ENCODE measurements at regions not wholly inside any gene's neighbourhood (a gene's known extent, or its start where the extent isn't known, plus 50 kb on each side); places are given as distances from the start of the nearest gene placed in this dataset.

DNA sequence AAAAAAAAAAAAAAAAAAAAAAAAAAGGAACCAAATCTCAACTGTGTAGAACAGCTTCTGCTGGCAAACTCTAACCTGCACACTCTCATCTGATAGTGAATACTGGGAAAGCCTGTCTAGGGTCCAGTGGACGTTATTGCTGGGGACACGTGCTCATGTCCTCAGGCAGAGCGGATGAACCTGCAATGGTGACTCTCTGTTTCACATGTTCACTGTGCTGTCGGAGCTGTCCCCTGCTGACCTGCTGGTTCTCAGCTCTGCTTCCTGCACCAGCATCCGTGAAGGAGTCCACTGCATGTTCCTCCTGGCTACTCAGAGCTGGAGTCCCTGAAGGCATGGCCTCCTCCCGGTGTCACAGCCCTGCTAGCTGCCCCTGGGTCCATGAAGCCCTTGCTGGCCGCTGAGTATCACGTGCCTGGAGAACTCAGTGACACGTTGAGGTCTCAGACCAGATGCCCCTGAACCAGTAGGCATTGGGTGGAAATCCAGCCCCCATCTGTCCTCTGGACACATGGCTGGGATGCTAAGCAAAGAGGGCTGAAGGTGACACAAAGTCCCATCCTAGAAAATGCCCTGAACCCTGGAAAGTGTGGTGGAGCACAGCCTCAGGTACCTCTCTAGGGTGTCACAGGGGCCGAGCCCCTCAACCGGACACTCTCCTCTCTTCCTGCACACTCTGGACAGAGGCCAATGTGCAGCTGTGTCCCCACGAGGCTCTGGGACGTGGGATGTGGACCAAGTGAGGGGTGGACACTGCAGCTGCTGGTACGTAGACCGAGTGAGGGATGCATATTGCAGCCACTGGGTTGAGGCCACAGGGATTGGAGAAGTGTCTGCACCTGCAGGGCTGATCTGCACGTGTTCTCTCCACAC is 54.9 kb upstream of the FRMD1 start:
- no peak for DNase-seq (ENCODE audit: low spot score)

DNA sequence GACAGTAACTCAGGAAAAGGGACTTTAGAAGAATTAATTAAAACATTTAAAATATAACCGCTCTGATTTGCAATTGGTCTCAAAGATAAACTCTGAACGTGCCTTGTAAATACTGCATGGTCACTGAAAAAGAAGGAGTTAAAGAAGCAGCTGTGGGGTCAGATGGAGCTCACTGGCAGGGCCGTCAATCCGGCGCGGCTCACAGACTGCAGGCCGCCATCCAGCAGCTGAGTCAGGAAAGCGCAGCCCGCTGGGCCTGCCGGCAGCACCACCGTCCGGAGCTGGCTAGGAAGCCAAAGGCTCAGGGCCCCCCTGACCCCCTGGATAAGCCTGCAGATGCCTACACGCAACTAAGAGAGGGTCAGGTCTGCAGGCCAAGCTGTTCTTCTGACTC is 54.2 kb upstream of the FRMD1 start:
- DNase-seq (ENCODE audit: low spot score): no peak

DNA sequence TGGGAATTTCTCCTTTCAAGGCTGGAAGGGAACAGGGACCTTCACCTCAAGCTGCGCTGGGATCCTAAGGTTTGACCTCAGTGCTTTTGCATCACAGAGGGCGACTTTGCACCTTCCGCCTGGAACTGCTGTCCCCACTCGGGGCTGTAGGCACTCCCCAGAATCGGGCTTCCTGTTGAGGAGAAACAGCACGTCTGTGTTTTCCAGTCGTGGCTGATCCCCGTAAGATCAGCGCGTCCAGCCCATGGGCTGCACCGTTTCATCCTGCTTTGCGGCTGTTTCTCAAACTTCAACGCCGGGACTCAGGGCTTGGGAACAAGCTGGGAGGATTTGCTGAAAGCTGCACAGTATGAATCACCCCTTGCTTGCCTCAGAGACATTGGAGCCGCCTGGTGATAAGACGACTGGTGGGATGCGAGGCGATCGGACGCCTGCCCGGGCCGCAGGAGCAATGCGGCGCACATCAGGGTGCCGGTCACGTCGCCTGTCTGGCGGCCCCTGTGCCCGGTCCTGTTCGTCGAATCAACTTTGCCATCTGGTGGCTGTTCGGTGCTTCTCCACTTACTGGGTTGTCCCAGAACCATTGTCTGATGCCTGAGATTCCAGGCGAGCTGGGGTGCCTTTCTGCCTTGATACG is 53.6 kb upstream of the FRMD1 start:
- no peak for DNase-seq (ENCODE audit: low spot score)

DNA sequence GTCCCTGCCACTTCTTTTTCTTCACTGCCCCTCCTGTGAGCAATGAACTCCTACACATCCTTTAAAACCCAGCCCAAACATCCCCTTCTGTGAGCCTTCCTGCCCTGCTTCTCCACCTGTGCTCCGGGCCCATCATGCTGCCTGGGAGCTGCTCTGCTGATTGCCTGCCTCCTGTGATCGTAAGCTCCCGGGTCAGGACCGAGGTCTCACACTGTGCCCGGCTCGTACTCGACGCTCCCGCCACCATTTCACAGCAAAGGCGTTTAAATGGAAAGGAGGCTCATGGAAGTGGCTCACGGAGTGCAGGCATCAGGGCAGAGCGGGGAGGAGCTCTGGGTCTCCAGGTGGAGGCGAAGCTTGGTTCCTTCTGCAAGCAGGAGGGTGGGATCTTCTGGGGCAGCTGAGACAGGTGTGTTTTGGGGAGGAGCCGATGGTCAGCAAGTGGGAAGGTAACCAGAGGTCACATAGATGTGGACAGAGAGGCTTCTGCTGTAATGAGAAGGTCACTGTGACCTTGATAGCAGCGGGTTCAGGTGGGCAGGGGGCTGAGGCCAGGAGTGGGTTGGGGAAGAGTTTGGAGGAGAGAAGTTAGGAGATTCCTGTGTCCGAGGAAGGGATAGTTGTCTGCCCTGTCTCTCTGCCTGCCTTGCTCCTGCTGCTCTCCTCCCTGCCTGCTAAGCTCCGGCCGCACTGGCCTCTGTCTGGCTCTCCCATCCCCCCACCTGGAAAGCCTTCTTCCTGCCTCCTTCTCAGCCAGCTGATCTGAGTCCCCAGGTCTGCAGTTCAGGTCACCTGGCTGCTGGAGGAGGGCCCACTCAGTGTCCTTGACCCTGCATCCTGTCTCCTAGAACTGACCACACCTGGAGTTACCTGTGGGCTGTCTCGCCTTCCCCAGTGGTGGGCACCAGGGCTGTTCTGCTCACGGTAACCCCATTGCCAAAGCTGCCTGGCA is 52.7 kb upstream of the FRMD1 start:
- DNase-seq (ENCODE audit: low spot score): no peak

DNA sequence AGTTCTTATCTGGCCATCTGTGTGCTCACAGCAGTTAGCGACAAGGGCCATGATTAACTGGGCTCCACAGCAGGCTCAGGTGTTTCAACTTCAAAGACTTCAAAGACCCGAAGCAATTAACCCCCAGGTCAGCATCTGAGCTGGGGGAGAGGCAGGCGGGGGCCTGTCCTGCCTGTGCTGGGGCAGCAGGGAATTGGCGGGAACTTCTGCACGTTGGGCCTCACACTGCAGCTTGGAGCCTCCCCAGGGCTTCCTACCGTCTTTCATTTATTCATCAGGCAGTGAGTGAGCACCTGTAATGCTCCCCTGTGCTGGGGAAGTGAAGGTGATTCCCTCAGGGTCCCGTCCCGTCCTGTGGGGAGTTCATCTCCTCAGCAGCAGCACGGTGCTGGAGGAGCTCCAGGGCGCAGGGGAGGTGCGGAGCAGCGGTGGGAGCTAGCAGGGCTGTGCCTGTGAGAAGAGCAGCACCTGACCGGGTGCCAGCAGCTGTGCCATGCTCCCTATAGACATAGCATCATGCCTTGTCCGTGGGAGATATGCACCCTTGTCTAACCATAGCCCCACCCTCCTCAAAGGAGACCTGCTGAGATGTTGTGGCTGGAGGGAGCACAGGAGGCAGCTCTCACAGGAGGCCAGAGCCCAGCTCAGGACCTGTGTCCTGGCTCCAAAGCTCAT is 51.8 kb upstream of the FRMD1 start:
- DNase-seq (ENCODE audit: low spot score): no peak

DNA sequence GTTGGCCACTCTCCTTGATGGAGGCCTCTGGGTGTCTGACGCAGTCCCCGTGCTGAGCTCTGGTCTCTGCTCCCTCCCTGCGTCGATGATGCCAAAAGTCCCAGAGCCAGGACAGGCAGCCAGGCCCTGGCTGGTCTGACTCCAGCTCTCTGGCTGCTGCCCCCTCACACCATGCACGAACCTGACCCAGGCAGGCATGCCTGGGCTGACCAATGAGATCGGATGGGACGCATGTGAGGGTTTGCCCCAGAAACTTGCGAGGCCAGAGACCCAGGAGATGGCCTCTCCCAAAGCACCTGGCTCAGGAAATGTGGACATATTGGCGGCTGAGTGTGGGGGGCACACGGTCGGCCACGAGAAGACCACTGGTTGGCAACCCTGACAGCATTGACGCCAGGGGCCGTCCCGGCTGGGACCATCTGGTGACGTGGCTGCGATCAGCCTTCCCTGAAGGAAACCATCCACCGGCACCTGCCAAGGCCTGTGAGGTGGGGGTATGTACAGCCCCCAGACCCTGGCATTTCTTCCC is 51.2 kb upstream of the FRMD1 start:
- no peak for DNase-seq (ENCODE audit: low spot score)

DNA sequence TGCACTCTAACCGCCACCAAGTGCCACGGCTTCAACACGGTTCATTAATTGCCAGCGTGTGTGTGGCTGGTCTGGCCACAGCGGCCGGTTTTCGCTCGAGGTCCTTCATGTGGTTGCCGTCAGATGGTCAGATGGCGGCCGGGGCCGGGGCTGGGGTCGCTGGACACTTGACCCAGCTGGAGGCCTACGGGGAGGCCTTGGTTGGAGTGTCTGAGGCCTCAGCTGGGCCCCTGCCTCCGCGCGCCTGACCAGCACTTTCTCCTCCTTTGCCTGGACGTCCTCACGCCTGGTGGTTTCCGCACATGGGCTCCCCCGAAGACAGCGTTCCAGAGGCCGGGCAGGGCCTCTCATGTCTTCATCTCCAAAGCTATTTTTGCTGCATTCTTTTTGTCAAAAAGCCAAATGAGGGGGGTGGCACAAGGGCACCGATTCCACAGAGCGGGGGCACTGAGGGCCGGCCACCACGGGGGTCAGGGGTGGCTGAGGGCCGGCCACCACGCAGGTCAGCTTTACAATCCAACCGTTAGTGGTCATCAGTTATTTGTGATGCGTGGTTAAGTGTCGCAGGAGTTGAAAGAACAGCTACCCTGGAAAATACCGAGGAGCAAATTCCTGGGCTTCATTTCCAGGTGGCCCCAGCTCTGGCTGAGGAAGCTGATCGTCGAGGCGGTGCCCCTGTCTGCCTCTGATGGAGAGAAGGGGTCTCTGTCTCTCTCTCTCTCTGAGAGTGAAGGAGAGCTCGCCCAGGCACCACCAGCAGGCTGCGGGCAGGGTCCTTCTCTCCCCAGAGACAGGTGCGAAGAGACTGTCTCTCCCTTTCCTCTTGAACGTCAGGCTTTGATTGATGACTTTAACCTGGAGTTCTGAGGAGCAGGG is 50.5 kb upstream of the FRMD1 start:
- no peak for DNase-seq (ENCODE audit: low spot score)

DNA sequence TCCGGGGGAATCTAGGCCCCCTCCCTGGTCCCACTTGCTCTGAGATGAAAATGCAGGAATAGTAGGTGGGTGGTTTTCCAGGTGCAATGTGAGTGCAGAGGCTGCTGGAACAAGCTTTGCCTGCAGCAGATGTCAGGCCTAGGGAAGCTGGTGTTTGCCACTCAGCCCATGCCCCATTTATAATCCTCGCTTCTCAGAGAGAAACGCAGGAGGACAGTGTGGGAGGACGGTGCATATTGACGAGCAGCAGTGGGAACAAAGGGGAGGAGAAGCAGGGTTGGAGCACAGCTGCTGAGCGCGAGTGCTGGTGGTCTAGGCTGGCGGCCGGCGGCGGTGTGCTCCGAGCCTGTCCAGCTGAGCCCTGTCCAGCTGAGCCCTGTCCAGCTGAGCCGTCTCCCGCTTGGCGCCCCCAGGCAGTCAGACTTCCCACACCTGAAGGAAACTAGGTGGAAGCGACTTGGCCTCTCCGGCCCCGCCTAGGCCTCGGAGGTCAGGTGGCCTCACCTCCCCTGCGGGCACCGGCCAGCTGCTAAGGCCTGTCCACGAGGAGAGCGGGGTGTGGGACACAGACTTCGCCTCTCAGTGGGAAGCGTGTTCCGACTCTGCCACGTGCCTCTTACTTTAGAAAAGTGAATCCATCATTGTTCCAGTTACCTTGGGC is 49.7 kb upstream of the FRMD1 start:
- no peak for DNase-seq (ENCODE audit: low spot score)
